ENCODE measurements at regions not wholly inside any gene's neighbourhood (a gene's known extent, or its start where the extent isn't known, plus 50 kb on each side); places are given as distances from the start of the nearest gene placed in this dataset.

DNA sequence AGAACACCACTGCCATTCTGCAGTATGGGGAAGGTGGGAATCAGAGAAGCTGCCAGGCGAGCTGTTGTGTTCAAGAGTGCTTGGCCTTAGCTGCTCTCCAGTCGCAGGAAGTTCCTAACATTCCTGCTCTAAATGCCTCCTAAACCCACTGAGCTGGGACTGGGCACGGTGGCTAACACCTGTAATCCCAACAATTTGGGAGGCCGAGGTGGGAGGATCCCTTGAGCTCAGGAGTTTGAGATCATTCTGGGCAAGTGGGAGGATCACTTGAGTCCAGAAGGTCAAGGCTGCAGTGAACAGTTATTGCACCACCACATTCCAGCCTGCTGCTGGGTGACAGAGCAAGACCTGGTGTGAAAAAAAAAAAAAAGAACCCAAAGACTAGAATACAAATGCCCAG, 690.3 kb upstream of the FAM241A start:
- Histone ChIP-seq H3K27me3 (ENCODE audit: control insufficient read depth, insufficient read depth, low read length) (no peaks in the 10 kb centered on the region), H3K27ac (ENCODE audit: low read depth, low read length) (no peak overlapping the region), H3K4me1 (ENCODE audit: control insufficient read depth, insufficient read depth, low read length) (no peaks in the 10 kb centered on the region), H3K9me3 (ENCODE audit: control insufficient read depth, insufficient read depth, low read length) (no peaks in the 10 kb centered on the region), H3K36me3 (ENCODE audit: control insufficient read depth, insufficient read depth, low read length) (no peaks in the 10 kb centered on the region), H3K4me3 (ENCODE audit: low read depth, low read length) (no peak overlapping the region)
- DNase-seq (ENCODE audit: low read depth in 4 of 6, low spot score in 6 of 6), result no peak
- 93% methylated on average over 3 of the region's 4 CpGs for WGBS (ENCODE audit: insufficient coverage)

DNA sequence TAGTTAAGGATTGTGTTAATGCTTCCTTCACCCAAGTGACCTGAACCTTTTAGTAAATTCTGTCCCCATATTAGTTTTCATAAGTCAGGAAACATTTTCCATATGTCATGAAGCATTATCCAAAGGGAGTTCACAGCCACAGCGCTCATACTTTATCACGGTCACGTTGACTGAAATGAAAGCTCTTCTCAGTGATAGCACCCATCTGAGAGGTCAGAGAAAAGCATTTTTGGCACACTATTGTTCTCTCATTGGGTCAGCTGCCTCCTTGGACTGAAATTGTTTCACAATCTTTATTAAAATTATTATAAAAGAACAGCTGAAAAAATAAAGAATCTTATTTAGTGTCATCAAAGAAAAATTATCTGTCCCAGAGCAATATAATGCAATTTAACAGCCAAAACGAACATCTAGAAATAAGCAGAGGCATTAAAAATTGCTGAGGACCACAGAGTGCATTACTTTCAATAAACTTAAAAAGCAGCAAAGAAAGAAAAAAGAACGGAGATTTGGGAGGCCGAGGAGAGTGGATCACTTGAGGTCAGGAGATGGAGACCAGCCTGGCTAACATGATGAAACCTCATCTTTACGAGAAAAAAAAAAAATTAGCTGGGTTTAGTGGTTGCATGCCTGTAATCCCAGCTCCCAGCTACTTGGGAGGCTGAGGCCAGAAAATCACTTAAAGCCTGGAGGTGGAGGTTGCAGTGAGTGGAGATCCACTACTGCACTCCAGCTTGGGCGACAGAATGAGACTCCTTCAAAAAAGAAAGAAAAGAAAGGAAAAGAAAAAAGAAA, 680.8 kb upstream of the FAM241A start:
- H3K27ac ChIP-seq (ENCODE audit: low read depth, low read length), result no peak overlapping the region
- 93% methylated on average over 5 of the region's 8 CpGs for WGBS (ENCODE audit: insufficient coverage)
- no peaks in the 10 kb centered on the region for H3K27me3 ChIP-seq (ENCODE audit: control insufficient read depth, insufficient read depth, low read length)
- no peak overlapping the region for H3K4me3 ChIP-seq (ENCODE audit: low read depth, low read length)
- no peaks in the 10 kb centered on the region for H3K9me3 ChIP-seq (ENCODE audit: control insufficient read depth, insufficient read depth, low read length)
- H3K4me1 ChIP-seq (ENCODE audit: control insufficient read depth, insufficient read depth, low read length), result no peaks in the 10 kb centered on the region
- H3K36me3 ChIP-seq (ENCODE audit: control insufficient read depth, insufficient read depth, low read length), result no peaks in the 10 kb centered on the region
- DNase-seq (ENCODE audit: low read depth in 4 of 6, low spot score in 6 of 6), result no peak

DNA sequence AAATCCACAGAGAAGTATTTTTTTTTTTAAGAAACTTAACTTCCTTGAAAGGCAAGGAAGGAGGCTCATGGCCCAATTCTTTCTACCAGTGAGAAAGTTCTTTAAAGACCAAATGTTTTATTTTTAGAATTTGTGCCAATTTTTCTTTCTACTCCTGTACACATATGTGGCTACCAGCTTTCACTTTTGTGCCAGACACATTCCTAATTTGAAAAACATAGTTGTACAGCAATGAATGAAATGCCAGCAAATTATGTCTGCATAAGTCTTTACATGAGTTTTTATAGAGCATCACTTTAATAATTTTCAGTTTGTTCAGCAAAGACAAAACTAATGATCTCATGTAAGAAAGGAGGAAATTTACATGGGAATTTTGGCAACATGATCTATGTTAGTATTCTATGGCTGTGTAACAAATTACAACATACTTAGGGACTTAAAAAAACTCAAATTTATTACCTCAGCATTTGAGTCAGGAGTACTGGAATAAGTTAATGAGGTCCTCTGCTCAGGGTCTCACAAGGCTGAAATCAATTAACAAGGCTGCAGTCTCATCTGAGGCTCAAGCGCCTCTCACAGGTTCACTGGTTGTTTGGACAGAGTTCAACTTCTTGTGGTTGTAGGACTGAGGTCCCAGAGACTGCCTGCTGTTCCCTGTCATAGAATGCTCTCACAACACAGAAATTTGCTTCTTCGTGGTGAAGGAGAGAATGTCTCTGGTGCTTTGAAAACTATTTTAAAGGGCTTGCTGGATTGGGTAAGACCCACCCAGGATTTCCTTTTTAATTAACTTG, 678.2 kb upstream of the FAM241A start:
- no peaks in the 10 kb centered on the region for H3K27me3 ChIP-seq (ENCODE audit: control insufficient read depth, insufficient read depth, low read length)
- no peaks in the 10 kb centered on the region for H3K4me1 ChIP-seq (ENCODE audit: control insufficient read depth, insufficient read depth, low read length)

DNA sequence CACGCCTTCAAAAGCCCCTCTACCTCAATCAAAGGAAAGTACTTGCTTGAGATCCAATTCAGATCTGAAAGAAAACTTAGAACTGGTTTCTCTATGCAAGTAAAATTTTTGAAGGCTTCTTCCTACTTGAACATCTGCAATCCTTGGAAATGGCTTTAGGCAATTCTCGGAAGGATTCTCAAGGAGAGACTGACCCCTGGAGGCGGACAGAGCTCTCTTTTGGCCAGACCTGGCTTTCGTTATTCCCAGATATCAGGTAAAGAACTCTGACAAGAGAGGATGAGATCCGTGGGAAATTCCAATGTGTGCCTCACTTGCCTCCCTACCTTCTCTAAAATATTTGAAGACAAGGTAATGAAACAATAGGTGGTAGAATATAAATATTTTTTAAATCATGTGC, 670.3 kb upstream of the FAM241A start:
- no peak overlapping the region for H3K27ac ChIP-seq (ENCODE audit: low read depth, low read length)
- H3K4me3 ChIP-seq (ENCODE audit: low read depth, low read length), result no peak overlapping the region
- 8% methylated on average over 2 of the region's 5 CpGs for WGBS (ENCODE audit: insufficient coverage)
- DNase-seq (ENCODE audit: low read depth in 4 of 6, low spot score in 6 of 6), result peak in 4 of 6 donors; percentile 3 to 58 (median 37)
- H3K4me1 ChIP-seq (ENCODE audit: control insufficient read depth, insufficient read depth, low read length), result no peaks in the 10 kb centered on the region
- no peaks in the 10 kb centered on the region for H3K36me3 ChIP-seq (ENCODE audit: control insufficient read depth, insufficient read depth, low read length)
- H3K27me3 ChIP-seq (ENCODE audit: control insufficient read depth, insufficient read depth, low read length), result no peaks in the 10 kb centered on the region
- no peaks in the 10 kb centered on the region for H3K9me3 ChIP-seq (ENCODE audit: control insufficient read depth, insufficient read depth, low read length)

More for the DNA sequence above, 678.2 kb upstream of the FAM241A start:
- Histone ChIP-seq H3K36me3 (ENCODE audit: control insufficient read depth, insufficient read depth, low read length) (no peaks in the 10 kb centered on the region), H3K27ac (ENCODE audit: low read depth, low read length) (no peak overlapping the region), H3K9me3 (ENCODE audit: control insufficient read depth, insufficient read depth, low read length) (no peaks in the 10 kb centered on the region), H3K4me3 (ENCODE audit: low read depth, low read length) (no peak overlapping the region)
- WGBS (ENCODE audit: insufficient coverage), result 100% methylated on average over 1 of the region's 2 CpGs
- no peak for DNase-seq (ENCODE audit: low read depth in 4 of 6, low spot score in 6 of 6)

DNA sequence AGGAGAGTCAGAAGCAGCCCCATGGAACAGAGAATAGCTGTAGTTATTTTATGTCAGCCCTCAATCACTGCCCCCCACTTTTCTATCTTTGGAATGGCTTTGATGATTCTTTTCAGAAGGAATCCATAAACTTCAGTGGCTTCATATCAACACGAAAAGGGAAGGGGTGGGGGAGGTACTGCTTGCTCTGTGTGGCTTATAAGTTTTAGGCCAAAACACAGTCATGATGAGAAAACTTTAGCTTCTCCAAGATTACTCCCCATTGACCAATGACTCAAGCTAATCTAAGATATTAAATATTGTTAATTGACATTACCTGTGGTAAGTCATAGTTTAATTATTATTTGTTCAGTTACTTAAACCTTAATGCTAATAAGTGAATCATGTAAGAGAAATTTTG, 669.6 kb upstream of the FAM241A start:
- no CpG with 5 or more reads among the region's 1 CpG for WGBS (ENCODE audit: insufficient coverage)
- H3K9me3 ChIP-seq (ENCODE audit: control insufficient read depth, insufficient read depth, low read length), result no peaks in the 10 kb centered on the region
- H3K27me3 ChIP-seq (ENCODE audit: control insufficient read depth, insufficient read depth, low read length), result no peaks in the 10 kb centered on the region
- no peaks in the 10 kb centered on the region for H3K36me3 ChIP-seq (ENCODE audit: control insufficient read depth, insufficient read depth, low read length)
- H3K4me3 ChIP-seq (ENCODE audit: low read depth, low read length), result no peak overlapping the region
- no peak for DNase-seq (ENCODE audit: low read depth in 4 of 6, low spot score in 6 of 6)
- H3K27ac ChIP-seq (ENCODE audit: low read depth, low read length), result no peak overlapping the region
- H3K4me1 ChIP-seq (ENCODE audit: control insufficient read depth, insufficient read depth, low read length), result no peaks in the 10 kb centered on the region

DNA sequence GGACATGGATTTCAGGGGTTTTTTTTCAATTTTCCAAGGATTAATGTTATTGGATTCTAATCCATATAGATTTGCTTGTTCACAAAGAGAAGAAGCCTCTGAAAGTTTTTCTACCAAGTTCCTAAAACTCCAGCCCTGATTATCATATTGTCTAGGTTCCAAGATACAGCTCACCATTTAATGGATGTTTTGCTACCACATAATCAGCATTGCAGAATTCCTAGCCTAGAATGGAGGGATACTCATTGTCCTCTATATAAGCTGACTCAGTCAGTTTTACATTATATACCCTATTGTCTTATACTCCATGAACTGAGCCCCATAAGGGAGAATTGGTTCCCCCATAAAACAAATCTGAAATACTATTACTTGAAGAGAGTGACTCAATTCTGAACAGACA, 664.7 kb upstream of the FAM241A start:
- no peak for DNase-seq (ENCODE audit: low read depth in 4 of 6, low spot score in 6 of 6)
- no peaks in the 10 kb centered on the region for H3K4me1 ChIP-seq (ENCODE audit: control insufficient read depth, insufficient read depth, low read length)
- no peaks in the 10 kb centered on the region for H3K36me3 ChIP-seq (ENCODE audit: control insufficient read depth, insufficient read depth, low read length)
- H3K27ac ChIP-seq (ENCODE audit: low read depth, low read length), result no peak overlapping the region
- no peaks in the 10 kb centered on the region for H3K27me3 ChIP-seq (ENCODE audit: control insufficient read depth, insufficient read depth, low read length)
- H3K9me3 ChIP-seq (ENCODE audit: control insufficient read depth, insufficient read depth, low read length), result no peaks in the 10 kb centered on the region
- H3K4me3 ChIP-seq (ENCODE audit: low read depth, low read length), result no peak overlapping the region

DNA sequence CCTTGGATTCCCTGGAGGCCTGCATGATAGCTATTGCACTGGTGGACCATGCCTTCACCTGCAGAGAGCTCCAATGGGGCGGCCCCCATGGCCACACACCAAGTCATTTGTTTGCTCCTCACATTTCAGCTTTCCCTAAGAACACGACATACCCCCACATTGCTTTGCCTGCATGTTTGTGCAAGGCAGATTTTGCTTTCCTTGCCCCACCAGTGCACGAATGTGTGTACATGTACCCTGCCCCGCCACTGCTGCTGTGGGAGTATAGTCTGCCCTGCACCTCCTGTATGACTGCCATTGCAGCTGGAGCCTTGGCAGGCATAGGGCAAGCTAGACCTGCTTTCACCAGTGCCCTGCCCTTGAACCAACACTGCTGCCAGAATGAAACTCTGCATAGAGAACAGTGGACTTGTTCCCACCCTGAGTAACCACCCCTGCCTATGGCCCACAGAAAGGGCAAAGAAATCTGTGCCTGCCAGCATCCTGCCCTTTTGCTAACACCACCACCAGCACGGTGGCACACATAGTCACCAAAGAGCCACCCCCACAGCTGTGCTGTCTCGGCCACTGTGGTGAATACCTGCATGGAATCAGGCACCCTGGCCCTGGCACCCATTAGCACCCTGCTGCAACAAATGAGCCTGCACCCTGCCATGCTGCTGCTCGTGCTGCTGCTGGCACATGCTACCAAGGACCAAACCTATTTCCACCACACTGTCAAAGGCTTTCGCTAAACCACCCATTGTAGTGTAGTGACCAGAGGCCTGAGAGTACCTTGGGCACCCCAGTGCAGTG, 661.7 kb upstream of the FAM241A start:
- Histone ChIP-seq H3K4me3 (ENCODE audit: low read depth, low read length) (no peak overlapping the region), H3K36me3 (ENCODE audit: control insufficient read depth, insufficient read depth, low read length) (no peaks in the 10 kb centered on the region), H3K27ac (ENCODE audit: low read depth, low read length) (no peak overlapping the region), H3K27me3 (ENCODE audit: control insufficient read depth, insufficient read depth, low read length) (no peaks in the 10 kb centered on the region), H3K4me1 (ENCODE audit: control insufficient read depth, insufficient read depth, low read length) (no peaks in the 10 kb centered on the region), H3K9me3 (ENCODE audit: control insufficient read depth, insufficient read depth, low read length) (no peaks in the 10 kb centered on the region)
- WGBS (ENCODE audit: insufficient coverage), result over 99% methylated on average over 7 of the region's 8 CpGs
- DNase-seq (ENCODE audit: low read depth in 4 of 6, low spot score in 6 of 6), result no peak

DNA sequence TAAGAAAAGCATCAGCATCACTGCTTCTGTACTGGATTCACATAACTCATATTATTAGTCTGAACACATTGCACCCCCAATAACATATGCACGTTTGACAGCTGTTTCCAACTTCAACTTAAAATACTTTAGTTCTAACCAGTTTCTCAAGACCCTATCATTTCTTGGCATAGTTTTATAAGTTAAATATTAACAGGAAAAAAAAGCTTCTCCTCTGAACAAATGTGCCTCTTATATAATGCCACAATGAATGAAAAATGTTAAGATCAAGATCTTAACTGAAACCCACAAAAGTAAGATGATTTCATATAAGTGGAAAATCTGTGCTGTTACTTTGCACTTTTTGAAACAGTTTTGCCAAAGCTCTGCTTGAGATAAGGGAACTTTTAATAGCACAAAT, 652.8 kb upstream of the FAM241A start:
- WGBS (ENCODE audit: insufficient coverage), result no CpG with 5 or more reads among the region's 1 CpG
- no peak for DNase-seq (ENCODE audit: low read depth in 4 of 6, low spot score in 6 of 6)
- no peaks in the 10 kb centered on the region for H3K27me3 ChIP-seq (ENCODE audit: control insufficient read depth, insufficient read depth, low read length)
- no peak overlapping the region for H3K27ac ChIP-seq (ENCODE audit: low read depth, low read length)
- no peak overlapping the region for H3K4me3 ChIP-seq (ENCODE audit: low read depth, low read length)
- no peaks in the 10 kb centered on the region for H3K4me1 ChIP-seq (ENCODE audit: control insufficient read depth, insufficient read depth, low read length)
- H3K36me3 ChIP-seq (ENCODE audit: control insufficient read depth, insufficient read depth, low read length), result no peaks in the 10 kb centered on the region
- H3K9me3 ChIP-seq (ENCODE audit: control insufficient read depth, insufficient read depth, low read length), result no peaks in the 10 kb centered on the region

DNA sequence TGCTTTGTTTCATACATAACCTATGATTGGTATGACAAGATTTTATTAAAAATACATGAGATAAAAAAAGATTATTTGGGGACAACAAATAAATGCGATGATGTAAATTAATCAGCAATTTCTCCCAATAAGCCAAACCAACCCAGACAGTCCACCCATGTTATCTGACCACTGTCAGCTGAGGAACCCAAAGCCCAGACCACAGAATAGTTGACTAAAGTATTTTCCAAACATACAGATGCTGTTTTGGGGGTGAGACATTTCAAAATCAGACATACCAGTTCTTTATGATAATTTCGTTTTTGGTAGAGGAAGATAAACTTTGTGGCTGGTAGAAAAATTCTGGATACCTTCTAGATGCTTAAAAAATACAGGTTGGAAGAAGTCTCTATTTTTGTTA, 650.8 kb upstream of the FAM241A start:
- no CpG with 5 or more reads among the region's 2 CpGs for WGBS (ENCODE audit: insufficient coverage)
- Histone ChIP-seq H3K4me1 (ENCODE audit: control insufficient read depth, insufficient read depth, low read length) (no peaks in the 10 kb centered on the region), H3K27ac (ENCODE audit: low read depth, low read length) (no peak overlapping the region), H3K36me3 (ENCODE audit: control insufficient read depth, insufficient read depth, low read length) (no peaks in the 10 kb centered on the region), H3K27me3 (ENCODE audit: control insufficient read depth, insufficient read depth, low read length) (no peaks in the 10 kb centered on the region), H3K9me3 (ENCODE audit: control insufficient read depth, insufficient read depth, low read length) (no peaks in the 10 kb centered on the region), H3K4me3 (ENCODE audit: low read depth, low read length) (no peak overlapping the region)
- no peak for DNase-seq (ENCODE audit: low read depth in 4 of 6, low spot score in 6 of 6)
